Chondrocyte (in vitro differentiated cells): ENCODE measurements at regions not wholly inside any gene's neighbourhood (a gene's known extent, or its start where the extent isn't known, plus 50 kb on each side); places are given as distances from the start of the nearest gene placed in this dataset.

Experiments
- DNase-seq: peaks from one replicate; pipeline ENCODE4 v3.0.0; 2021; ENCODE audit warnings: mixed read lengths, low spot score
- H3K27ac Mint-ChIP-seq: one replicate; pipeline ENCODE4 v1.8.0; 2021; ENCODE audit warnings: mild to moderate bottlenecking, moderate library complexity, mixed read lengths; ENCODE audit not compliant: unreplicated experiment
- H3K27me3 Mint-ChIP-seq: 2 replicates; pipeline ENCODE4 v1.8.0; 2021; ENCODE audit warnings: low read depth, mixed read lengths
- H3K36me3 Mint-ChIP-seq: 2 replicates; pipeline ENCODE4 v1.8.0; 2021; ENCODE audit warnings: low read depth, mixed read lengths
- H3K4me1 Mint-ChIP-seq: 2 replicates; pipeline ENCODE4 v1.8.0; 2021; ENCODE audit warnings: low read depth, mild to moderate bottlenecking, mixed read lengths
- H3K4me3 Mint-ChIP-seq: one replicate; pipeline ENCODE4 v1.8.0; 2021; ENCODE audit warnings: mild to moderate bottlenecking, moderate library complexity, mixed read lengths; ENCODE audit not compliant: unreplicated experiment
- H3K9me3 Mint-ChIP-seq: 2 replicates; pipeline ENCODE4 v1.8.0; 2021; ENCODE audit warnings: low read depth, mixed read lengths
- TF ChIP-seq, protein P1 (sequence below): fragments of 200-600 bp; sonication (generic); IDR thresholded peaks from 2 replicates; pipeline ENCODE4 v1.5.0; 2021; ENCODE audit warnings: antibody characterized with exemption, mild to moderate bottlenecking, moderate library complexity

GRCh38 chr17:74016461-74016860, 187.0 kb upstream of the RPL38 start:
- Mint-ChIP-seq H3K27ac (no peak overlapping the region), H3K4me3 (no peak overlapping the region), H3K4me1 (no peaks in the 10 kb centered on the region), H3K9me3 (peaks cover 4% of the 10 kb centered on the region), H3K27me3 (peaks cover 52% of the 10 kb centered on the region), H3K36me3 (peaks cover 1% of the 10 kb centered on the region)
- no peak for DNase-seq
- TF ChIP-seq, protein P1, sequence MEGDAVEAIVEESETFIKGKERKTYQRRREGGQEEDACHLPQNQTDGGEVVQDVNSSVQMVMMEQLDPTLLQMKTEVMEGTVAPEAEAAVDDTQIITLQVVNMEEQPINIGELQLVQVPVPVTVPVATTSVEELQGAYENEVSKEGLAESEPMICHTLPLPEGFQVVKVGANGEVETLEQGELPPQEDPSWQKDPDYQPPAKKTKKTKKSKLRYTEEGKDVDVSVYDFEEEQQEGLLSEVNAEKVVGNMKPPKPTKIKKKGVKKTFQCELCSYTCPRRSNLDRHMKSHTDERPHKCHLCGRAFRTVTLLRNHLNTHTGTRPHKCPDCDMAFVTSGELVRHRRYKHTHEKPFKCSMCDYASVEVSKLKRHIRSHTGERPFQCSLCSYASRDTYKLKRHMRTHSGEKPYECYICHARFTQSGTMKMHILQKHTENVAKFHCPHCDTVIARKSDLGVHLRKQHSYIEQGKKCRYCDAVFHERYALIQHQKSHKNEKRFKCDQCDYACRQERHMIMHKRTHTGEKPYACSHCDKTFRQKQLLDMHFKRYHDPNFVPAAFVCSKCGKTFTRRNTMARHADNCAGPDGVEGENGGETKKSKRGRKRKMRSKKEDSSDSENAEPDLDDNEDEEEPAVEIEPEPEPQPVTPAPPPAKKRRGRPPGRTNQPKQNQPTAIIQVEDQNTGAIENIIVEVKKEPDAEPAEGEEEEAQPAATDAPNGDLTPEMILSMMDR = no peak

DNA sequence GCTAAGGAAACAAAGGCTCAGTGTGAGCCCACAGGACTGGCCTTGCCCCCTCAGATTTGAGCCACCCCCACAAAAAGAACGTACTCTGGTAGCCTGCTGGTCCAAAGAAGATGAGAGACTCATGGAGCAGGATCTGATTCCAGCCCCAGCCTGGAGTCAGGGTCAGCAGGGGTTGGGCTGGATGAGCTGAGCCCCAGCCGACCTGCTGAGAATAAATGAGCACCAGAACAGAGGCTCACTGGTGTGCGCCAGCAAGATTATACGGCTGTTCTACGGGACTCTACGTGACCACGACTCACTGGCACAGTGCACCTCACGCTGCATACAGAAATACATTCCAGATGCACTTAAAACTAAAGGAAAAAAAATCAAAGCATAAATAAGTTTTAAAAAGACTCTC, 186.0 kb upstream of the RPL38 start:
- no peak overlapping the region for H3K27ac Mint-ChIP-seq
- H3K9me3 Mint-ChIP-seq = peaks cover 4% of the 10 kb centered on the region
- peaks cover 46% of the 10 kb centered on the region for H3K27me3 Mint-ChIP-seq
- no peak overlapping the region for H3K4me3 Mint-ChIP-seq
- DNase-seq = no peak
- TF ChIP-seq, protein P1 = no peak
- peaks cover 1% of the 10 kb centered on the region for H3K36me3 Mint-ChIP-seq
- H3K4me1 Mint-ChIP-seq = no peaks in the 10 kb centered on the region

DNA sequence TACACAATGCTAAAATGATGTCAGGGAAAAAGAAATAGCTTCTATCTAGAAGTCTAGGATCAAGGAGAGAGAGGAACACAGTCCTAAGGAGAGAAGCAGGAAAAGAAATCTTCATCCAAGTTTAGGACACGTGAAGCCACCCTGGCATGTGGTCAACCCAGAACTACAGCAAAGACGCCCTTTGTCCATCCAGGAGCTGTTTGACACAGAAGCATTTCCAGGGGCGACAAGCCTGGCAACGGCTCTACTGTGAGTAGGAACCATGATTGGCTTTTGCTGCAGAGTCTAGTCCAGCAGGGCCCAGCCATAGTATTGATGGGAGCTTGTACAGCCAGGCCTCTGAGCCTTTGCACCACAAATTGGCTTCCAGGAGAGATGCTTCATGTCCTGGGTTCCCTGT, 185.4 kb upstream of the RPL38 start:
- Mint-ChIP-seq H3K4me1 (no peaks in the 10 kb centered on the region), H3K36me3 (peaks cover 1% of the 10 kb centered on the region), H3K27ac (no peak overlapping the region), H3K9me3 (peaks cover 4% of the 10 kb centered on the region), H3K27me3 (peaks cover 42% of the 10 kb centered on the region), H3K4me3 (no peak overlapping the region)
- no peak for DNase-seq
- TF ChIP-seq, protein P1 = no peak

- TF ChIP-seq, protein P1 = no peak
- Mint-ChIP-seq H3K27me3 (peaks cover 34% of the 10 kb centered on the region), H3K4me3 (no peak overlapping the region), H3K36me3 (peaks cover 1% of the 10 kb centered on the region), H3K9me3 (peaks cover 4% of the 10 kb centered on the region), H3K27ac (no peak overlapping the region), H3K4me1 (no peaks in the 10 kb centered on the region)
- DNase-seq = no peak
Measured at GRCh38 chr17:74019271-74019670, 184.2 kb upstream of the RPL38 start.

DNA sequence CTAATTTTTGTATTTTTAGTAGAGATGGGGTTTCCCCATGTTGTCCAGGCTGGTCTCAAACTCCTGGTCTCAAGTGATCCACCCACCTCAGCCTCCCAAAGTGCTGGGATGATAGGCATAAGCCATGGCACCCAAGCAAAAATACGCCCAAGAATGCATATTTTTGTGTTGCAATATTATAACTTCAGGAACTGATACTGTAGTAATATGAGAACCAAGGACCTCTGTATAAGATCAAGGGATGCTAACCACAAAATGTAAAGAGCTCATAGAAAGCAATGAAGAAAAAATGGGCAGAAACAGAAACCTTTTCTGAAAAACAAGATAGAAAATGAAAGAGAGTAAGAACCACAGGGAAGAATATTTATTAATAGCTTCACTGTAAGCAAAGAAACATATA, 183.6 kb upstream of the RPL38 start:
- Mint-ChIP-seq H3K27me3 (peaks cover 37% of the 10 kb centered on the region), H3K36me3 (peaks cover 1% of the 10 kb centered on the region), H3K9me3 (peaks cover 4% of the 10 kb centered on the region), H3K4me1 (peaks cover 3% of the 10 kb centered on the region), H3K4me3 (no peak overlapping the region), H3K27ac (no peak overlapping the region)
- DNase-seq = no peak
- TF ChIP-seq, protein P1 = no peak
